ENCODE measurements at regions not wholly inside any gene's neighbourhood (a gene's known extent, or its start where the extent isn't known, plus 50 kb on each side); places are given as distances from the start of the nearest gene placed in this dataset.

DNA sequence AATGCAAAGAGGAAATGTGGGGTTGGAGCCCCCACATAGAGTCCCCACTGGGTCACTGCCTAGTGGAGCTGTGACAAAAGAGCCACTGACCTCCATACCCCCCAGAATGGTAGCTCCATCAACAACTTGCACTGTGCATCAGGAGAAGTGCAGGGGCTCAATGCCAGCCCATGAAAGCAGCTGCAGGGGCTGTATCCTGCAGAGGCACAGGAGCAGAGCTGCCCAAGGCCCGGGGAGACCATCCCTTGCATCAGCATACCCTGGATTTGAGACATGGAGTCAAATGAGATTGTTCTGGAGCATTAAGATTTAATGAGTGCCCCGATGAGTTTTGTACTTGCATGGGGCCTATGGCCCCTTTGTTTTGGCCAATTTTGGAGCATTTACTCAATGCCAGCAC lies 1023.6 kb downstream of the VRK1 start:
- TF ChIP-seq POLR2A (IDR thresholded peaks at IDR 0.05; ENCODE audit: extremely low read depth, insufficient read length), result no peak
- TF ChIP-seq, protein P1, sequence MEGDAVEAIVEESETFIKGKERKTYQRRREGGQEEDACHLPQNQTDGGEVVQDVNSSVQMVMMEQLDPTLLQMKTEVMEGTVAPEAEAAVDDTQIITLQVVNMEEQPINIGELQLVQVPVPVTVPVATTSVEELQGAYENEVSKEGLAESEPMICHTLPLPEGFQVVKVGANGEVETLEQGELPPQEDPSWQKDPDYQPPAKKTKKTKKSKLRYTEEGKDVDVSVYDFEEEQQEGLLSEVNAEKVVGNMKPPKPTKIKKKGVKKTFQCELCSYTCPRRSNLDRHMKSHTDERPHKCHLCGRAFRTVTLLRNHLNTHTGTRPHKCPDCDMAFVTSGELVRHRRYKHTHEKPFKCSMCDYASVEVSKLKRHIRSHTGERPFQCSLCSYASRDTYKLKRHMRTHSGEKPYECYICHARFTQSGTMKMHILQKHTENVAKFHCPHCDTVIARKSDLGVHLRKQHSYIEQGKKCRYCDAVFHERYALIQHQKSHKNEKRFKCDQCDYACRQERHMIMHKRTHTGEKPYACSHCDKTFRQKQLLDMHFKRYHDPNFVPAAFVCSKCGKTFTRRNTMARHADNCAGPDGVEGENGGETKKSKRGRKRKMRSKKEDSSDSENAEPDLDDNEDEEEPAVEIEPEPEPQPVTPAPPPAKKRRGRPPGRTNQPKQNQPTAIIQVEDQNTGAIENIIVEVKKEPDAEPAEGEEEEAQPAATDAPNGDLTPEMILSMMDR (IDR thresholded peaks at IDR 0.05; ENCODE audit: low read depth, low read length), result no peak
- TF ChIP-seq MAX (IDR thresholded peaks at IDR 0.05; ENCODE audit: low read depth, low read length), result no peak
- no peak for TF ChIP-seq MYC (IDR thresholded peaks at IDR 0.05; ENCODE audit: low read depth, low read length)

Measured in NB4 (cell line).